ENCODE measurements at regions not wholly inside any gene's neighbourhood (a gene's known extent, or its start where the extent isn't known, plus 50 kb on each side); places are given as distances from the start of the nearest gene placed in this dataset.

DNA sequence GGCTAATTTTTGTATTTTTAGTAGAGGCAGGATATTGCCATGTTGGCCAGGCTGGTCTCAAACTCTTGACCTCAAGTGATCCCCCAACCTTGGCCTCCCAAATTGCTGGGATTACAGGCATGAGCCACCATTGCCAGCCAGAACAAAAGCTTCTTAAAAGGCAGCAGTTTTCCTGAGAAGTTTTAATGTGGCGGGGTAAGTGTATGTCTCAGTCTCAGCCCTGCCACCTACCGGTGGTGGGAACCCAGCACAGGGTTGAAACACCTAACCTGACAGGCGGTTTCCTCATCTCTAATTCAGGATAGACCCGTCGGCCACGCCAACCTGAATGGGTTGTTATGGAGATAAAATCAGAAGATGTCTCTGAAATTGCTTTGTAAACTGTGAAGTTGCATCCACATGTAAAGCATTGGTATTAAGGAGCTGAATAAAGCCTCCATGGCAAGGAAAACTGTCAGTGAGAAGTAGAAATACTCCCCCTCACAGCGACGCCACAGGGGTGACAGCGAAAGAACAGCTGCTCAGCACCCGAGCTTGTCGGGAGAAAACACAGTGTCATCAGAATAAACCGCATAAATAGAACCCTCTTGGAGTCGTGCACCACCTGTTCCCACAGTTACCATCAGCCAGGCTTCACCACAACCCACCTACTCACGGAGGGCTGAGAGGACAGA, 165.9 kb upstream of the NCAM1 start:
- TF ChIP-seq, protein P1, sequence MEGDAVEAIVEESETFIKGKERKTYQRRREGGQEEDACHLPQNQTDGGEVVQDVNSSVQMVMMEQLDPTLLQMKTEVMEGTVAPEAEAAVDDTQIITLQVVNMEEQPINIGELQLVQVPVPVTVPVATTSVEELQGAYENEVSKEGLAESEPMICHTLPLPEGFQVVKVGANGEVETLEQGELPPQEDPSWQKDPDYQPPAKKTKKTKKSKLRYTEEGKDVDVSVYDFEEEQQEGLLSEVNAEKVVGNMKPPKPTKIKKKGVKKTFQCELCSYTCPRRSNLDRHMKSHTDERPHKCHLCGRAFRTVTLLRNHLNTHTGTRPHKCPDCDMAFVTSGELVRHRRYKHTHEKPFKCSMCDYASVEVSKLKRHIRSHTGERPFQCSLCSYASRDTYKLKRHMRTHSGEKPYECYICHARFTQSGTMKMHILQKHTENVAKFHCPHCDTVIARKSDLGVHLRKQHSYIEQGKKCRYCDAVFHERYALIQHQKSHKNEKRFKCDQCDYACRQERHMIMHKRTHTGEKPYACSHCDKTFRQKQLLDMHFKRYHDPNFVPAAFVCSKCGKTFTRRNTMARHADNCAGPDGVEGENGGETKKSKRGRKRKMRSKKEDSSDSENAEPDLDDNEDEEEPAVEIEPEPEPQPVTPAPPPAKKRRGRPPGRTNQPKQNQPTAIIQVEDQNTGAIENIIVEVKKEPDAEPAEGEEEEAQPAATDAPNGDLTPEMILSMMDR (IDR thresholded peaks at IDR 0.05) = no peak
- no peak for TF ChIP-seq POLR2A (IDR thresholded peaks at IDR 0.05)

Data from ovary (tissue), 3 donors.